GM19240 (cell line): ENCODE measurements at regions not wholly inside any gene's neighbourhood (a gene's known extent, or its start where the extent isn't known, plus 50 kb on each side); places are given as distances from the start of the nearest gene placed in this dataset.
"Not testable (repeated sequence)": the region's sequence is repeated elsewhere in the genome, so short reads cannot be mapped to it uniquely, and the experiment has no call there.

Source experiments
- DNase-seq: peaks from one replicate; pipeline ENCODE4 v3.0.0; 2011; ENCODE audit warnings: low spot score; ENCODE audit not compliant: insufficient read length

- DNase-seq = no peak
Observed at GRCh38 chr20:6662309-6662708, 105.2 kb upstream of the BMP2 start.

GRCh38 chr20:6660441-6660840 lies 107.0 kb upstream of the BMP2 start:
- no peak for DNase-seq

GRCh38 chr20:6658909-6659308 lies 108.6 kb upstream of the BMP2 start:
- DNase-seq = not testable (repeated sequence)

GRCh38 chr20:6657904-6658303 lies 109.6 kb upstream of the BMP2 start:
- no peak for DNase-seq

GRCh38 chr20:6657111-6657510 lies 110.4 kb upstream of the BMP2 start:
- DNase-seq = no peak

- DNase-seq = no peak
Observed at GRCh38 chr20:6654513-6655252, 112.8 kb upstream of the BMP2 start.

- DNase-seq = no peak
Observed at GRCh38 chr20:6651561-6651960, 115.9 kb upstream of the BMP2 start.

GRCh38 chr20:6651016-6651415 lies 116.5 kb upstream of the BMP2 start:
- DNase-seq = no peak

- DNase-seq = no peak
Observed at GRCh38 chr20:6646021-6646636, 121.4 kb upstream of the BMP2 start.

GRCh38 chr20:6644813-6645628 lies 122.5 kb upstream of the BMP2 start:
- DNase-seq = no peak

GRCh38 chr20:6641012-6641411 lies 126.5 kb upstream of the BMP2 start:
- DNase-seq = no peak

GRCh38 chr20:6637160-6637579 lies 130.3 kb upstream of the BMP2 start:
- DNase-seq = no peak

GRCh38 chr20:6636209-6637159 lies 131.0 kb upstream of the BMP2 start:
- no peak for DNase-seq

GRCh38 chr20:6635034-6635736 lies 132.3 kb upstream of the BMP2 start:
- DNase-seq = no peak

GRCh38 chr20:6632187-6632586 lies 135.3 kb upstream of the BMP2 start:
- no peak for DNase-seq

GRCh38 chr20:6630514-6630913 lies 137.0 kb upstream of the BMP2 start:
- DNase-seq = no peak

GRCh38 chr20:6629564-6629963 lies 137.9 kb upstream of the BMP2 start:
- no peak for DNase-seq

GRCh38 chr20:6626805-6627204 lies 140.7 kb upstream of the BMP2 start:
- DNase-seq = no peak

GRCh38 chr20:6623989-6624388 lies 143.5 kb upstream of the BMP2 start:
- DNase-seq = peak; percentile 6

GRCh38 chr20:6622041-6622440 lies 145.4 kb upstream of the BMP2 start:
- DNase-seq = no peak

GRCh38 chr20:6618051-6618450 lies 149.4 kb upstream of the BMP2 start:
- DNase-seq = no peak
